ENCODE measurements at regions not wholly inside any gene's neighbourhood (a gene's known extent, or its start where the extent isn't known, plus 50 kb on each side); places are given as distances from the start of the nearest gene placed in this dataset.

DNA sequence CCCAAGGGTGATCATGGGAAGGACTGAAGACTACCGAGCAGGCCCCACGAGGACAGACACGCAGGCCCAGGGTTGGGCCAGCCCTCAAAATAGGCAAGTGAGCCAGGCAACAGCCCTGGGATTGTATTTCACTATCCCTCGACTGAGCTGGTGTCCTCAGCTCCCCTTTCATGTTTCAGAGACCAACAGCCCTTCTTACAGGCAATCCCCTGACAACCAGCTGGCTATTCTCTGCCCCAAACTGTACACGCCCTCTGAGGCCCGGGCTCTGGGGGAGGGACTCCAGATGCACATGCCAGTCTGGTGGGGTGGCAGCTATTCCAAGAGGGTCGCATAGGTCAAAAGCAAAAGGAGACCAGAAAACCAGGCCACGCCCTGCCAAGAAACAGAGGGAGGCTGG, 243.0 kb downstream of the TOMM20 start:
- WGBS (ENCODE audit: low lambda C conversion rate) = 93% methylated on average over 8 of the region's 8 CpGs
- POLR2A ChIA-PET = no interaction called here
- no peak overlapping the region for H3K4me2 ChIP-seq

More for the DNA sequence above, 243.0 kb downstream of the TOMM20 start:
- no peak overlapping the region for H2AFZ ChIP-seq (ENCODE audit: low read depth)
- no peaks in the 10 kb centered on the region for H3K36me3 ChIP-seq (replicated peaks in 1 of 2; ENCODE audit: control insufficient read depth in 1 of 2, insufficient read depth in 2 of 2, low read length in 1 of 2)
- no peaks in the 10 kb centered on the region for H4K20me1 ChIP-seq (ENCODE audit: insufficient read depth)
- TF ChIP-seq RFX5 (IDR thresholded peaks at IDR 0.05; ENCODE audit: low read length) = no peak
- TF ChIP-seq, protein P1, sequence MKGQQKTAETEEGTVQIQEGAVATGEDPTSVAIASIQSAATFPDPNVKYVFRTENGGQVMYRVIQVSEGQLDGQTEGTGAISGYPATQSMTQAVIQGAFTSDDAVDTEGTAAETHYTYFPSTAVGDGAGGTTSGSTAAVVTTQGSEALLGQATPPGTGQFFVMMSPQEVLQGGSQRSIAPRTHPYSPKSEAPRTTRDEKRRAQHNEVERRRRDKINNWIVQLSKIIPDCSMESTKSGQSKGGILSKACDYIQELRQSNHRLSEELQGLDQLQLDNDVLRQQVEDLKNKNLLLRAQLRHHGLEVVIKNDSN (IDR thresholded peaks at IDR 0.05; ENCODE audit: borderline replicate concordance, low read depth) = no peak
- no peak for TF ChIP-seq POLR2AphosphoS5 (IDR thresholded peaks at IDR 0.05; ENCODE audit: low read depth, low read length)
- TF ChIP-seq MEF2A (IDR thresholded peaks at IDR 0.05; ENCODE audit: borderline replicate concordance, low read depth) = no peak
- TF ChIP-seq, protein P2, sequence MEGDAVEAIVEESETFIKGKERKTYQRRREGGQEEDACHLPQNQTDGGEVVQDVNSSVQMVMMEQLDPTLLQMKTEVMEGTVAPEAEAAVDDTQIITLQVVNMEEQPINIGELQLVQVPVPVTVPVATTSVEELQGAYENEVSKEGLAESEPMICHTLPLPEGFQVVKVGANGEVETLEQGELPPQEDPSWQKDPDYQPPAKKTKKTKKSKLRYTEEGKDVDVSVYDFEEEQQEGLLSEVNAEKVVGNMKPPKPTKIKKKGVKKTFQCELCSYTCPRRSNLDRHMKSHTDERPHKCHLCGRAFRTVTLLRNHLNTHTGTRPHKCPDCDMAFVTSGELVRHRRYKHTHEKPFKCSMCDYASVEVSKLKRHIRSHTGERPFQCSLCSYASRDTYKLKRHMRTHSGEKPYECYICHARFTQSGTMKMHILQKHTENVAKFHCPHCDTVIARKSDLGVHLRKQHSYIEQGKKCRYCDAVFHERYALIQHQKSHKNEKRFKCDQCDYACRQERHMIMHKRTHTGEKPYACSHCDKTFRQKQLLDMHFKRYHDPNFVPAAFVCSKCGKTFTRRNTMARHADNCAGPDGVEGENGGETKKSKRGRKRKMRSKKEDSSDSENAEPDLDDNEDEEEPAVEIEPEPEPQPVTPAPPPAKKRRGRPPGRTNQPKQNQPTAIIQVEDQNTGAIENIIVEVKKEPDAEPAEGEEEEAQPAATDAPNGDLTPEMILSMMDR (IDR thresholded peaks at IDR 0.05) = no peak
- TF ChIP-seq FOXM1 (IDR thresholded peaks at IDR 0.05; ENCODE audit: low read depth) = no peak
- TF ChIP-seq SIN3A (IDR thresholded peaks at IDR 0.05; ENCODE audit: borderline replicate concordance, low read depth, low read length) = no peak
- TF ChIP-seq RCOR1 (IDR thresholded peaks at IDR 0.05; ENCODE audit: low read length) = no peak
- no peak for TF ChIP-seq GABPA (IDR thresholded peaks at IDR 0.05; ENCODE audit: low read depth)
- no peak for TF ChIP-seq TAF1 (IDR thresholded peaks at IDR 0.05; ENCODE audit: borderline replicate concordance, low read depth, low read length)
- TF ChIP-seq MXI1 (IDR thresholded peaks at IDR 0.05; ENCODE audit: low read depth, low read length) = no peak
- TF ChIP-seq, protein P3, sequence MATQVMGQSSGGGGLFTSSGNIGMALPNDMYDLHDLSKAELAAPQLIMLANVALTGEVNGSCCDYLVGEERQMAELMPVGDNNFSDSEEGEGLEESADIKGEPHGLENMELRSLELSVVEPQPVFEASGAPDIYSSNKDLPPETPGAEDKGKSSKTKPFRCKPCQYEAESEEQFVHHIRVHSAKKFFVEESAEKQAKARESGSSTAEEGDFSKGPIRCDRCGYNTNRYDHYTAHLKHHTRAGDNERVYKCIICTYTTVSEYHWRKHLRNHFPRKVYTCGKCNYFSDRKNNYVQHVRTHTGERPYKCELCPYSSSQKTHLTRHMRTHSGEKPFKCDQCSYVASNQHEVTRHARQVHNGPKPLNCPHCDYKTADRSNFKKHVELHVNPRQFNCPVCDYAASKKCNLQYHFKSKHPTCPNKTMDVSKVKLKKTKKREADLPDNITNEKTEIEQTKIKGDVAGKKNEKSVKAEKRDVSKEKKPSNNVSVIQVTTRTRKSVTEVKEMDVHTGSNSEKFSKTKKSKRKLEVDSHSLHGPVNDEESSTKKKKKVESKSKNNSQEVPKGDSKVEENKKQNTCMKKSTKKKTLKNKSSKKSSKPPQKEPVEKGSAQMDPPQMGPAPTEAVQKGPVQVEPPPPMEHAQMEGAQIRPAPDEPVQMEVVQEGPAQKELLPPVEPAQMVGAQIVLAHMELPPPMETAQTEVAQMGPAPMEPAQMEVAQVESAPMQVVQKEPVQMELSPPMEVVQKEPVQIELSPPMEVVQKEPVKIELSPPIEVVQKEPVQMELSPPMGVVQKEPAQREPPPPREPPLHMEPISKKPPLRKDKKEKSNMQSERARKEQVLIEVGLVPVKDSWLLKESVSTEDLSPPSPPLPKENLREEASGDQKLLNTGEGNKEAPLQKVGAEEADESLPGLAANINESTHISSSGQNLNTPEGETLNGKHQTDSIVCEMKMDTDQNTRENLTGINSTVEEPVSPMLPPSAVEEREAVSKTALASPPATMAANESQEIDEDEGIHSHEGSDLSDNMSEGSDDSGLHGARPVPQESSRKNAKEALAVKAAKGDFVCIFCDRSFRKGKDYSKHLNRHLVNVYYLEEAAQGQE (IDR thresholded peaks at IDR 0.05; ENCODE audit: low read depth, low read length) = no peak
- TF ChIP-seq, protein P4, sequence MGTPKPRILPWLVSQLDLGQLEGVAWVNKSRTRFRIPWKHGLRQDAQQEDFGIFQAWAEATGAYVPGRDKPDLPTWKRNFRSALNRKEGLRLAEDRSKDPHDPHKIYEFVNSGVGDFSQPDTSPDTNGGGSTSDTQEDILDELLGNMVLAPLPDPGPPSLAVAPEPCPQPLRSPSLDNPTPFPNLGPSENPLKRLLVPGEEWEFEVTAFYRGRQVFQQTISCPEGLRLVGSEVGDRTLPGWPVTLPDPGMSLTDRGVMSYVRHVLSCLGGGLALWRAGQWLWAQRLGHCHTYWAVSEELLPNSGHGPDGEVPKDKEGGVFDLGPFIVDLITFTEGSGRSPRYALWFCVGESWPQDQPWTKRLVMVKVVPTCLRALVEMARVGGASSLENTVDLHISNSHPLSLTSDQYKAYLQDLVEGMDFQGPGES (IDR thresholded peaks at IDR 0.05; ENCODE audit: low read depth, low read length) = no peak
- TF ChIP-seq, protein P5, sequence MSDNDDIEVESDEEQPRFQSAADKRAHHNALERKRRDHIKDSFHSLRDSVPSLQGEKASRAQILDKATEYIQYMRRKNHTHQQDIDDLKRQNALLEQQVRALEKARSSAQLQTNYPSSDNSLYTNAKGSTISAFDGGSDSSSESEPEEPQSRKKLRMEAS (IDR thresholded peaks at IDR 0.05; ENCODE audit: low read depth) = no peak
- TF ChIP-seq, protein P6, sequence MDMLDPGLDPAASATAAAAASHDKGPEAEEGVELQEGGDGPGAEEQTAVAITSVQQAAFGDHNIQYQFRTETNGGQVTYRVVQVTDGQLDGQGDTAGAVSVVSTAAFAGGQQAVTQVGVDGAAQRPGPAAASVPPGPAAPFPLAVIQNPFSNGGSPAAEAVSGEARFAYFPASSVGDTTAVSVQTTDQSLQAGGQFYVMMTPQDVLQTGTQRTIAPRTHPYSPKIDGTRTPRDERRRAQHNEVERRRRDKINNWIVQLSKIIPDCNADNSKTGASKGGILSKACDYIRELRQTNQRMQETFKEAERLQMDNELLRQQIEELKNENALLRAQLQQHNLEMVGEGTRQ (IDR thresholded peaks at IDR 0.05; ENCODE audit: borderline replicate concordance, low read depth, low read length) = no peak
- no peak for TF ChIP-seq TCF12 (IDR thresholded peaks at IDR 0.05)
- TF ChIP-seq RXRA (IDR thresholded peaks at IDR 0.05; ENCODE audit: borderline replicate concordance, low read depth) = no peak
- CTCF ChIA-PET = interaction anchor here (1.1 kb wide), 1 partner anchor 22 kb away, joined by 3 read pairs; no protein-coding TSS in a partner anchor
- H3K9ac ChIP-seq = no peak overlapping the region
- no peak overlapping the region for H3K4me3 ChIP-seq (ENCODE audit: low read depth in 2 of 2, low read length in 1 of 2)
- H3K9me3 ChIP-seq = no peaks in the 10 kb centered on the region
- no peaks in the 10 kb centered on the region for H3K27me3 ChIP-seq (ENCODE audit: insufficient read depth)
- no peak for DNase-seq
- no peaks in the 10 kb centered on the region for H3K79me2 ChIP-seq (ENCODE audit: insufficient read depth)
- no peak overlapping the region for H3K27ac ChIP-seq (ENCODE audit: low read depth in 2 of 2, low read length in 1 of 2)
- H3F3A ChIP-seq (replicated peaks; ENCODE audit: insufficient read depth) = no peaks in the 10 kb centered on the region
- peaks cover 0 to 2% of the 10 kb centered on the region in 2 experiments; a peak in 1 of 4 replicates for H3K4me1 ChIP-seq (ENCODE audit: control insufficient read depth in 1 of 2, insufficient read depth in 2 of 2, low read depth in 1 of 2, low read length in 1 of 2)
- no peaks in the 10 kb centered on the region for H3K9me2 ChIP-seq

All from SK-N-SH (cell line).